GM12873 (cell line): ENCODE measurements at regions not wholly inside any gene's neighbourhood (a gene's known extent, or its start where the extent isn't known, plus 50 kb on each side); places are given as distances from the start of the nearest gene placed in this dataset.

ENCODE experiments used
- CTCF ChIP-seq: IDR thresholded peaks from 2 replicates; pipeline ENCODE4 v1.5.1; 2012; ENCODE audit warnings: low read depth, mild to moderate bottlenecking, moderate library complexity, low read length, control low read depth; ENCODE audit not compliant: insufficient read depth; ENCODE audit errors: missing control alignments

GRCh38 chr16:87108278-87108677, 208.9 kb downstream of the C16orf95 start:
- no peak for TF ChIP-seq CTCF

- TF ChIP-seq CTCF: no peak
Measured at GRCh38 chr16:87108941-87109340, 208.3 kb downstream of the C16orf95 start.

- TF ChIP-seq CTCF: no peak
Measured at GRCh38 chr16:87114832-87115231, 202.4 kb downstream of the C16orf95 start.

- no peak for TF ChIP-seq CTCF
Measured at GRCh38 chr16:87115646-87116045, 201.5 kb downstream of the C16orf95 start.

GRCh38 chr16:87117936-87118335, 199.3 kb downstream of the C16orf95 start:
- no peak for TF ChIP-seq CTCF

- no peak for TF ChIP-seq CTCF
Measured at GRCh38 chr16:87119168-87119567, 198.0 kb downstream of the C16orf95 start.

GRCh38 chr16:87119748-87120147, 197.4 kb downstream of the C16orf95 start:
- no peak for TF ChIP-seq CTCF
